H9 (cell line): ENCODE measurements at regions not wholly inside any gene's neighbourhood (a gene's known extent, or its start where the extent isn't known, plus 50 kb on each side); places are given as distances from the start of the nearest gene placed in this dataset.
A peak's percentile ranks its signal among the peaks of the same experiment; 100 is the strongest.

Source experiments
- DNase-seq: peaks from one replicate; pipeline ENCODE4 v3.0.0-alpha.2; 2017
- H2AFZ ChIP-seq: one replicate; pipeline ENCODE4 v1.6.1; 2013; ENCODE audit warnings: mild to moderate bottlenecking, low read length, control low read depth, moderate library complexity
- H2AK5ac ChIP-seq: 2 replicates; pipeline ENCODE4 v1.6.1; 2013; ENCODE audit warnings: low read length, control low read depth, mixed read lengths; ENCODE audit not compliant: insufficient read length
- H2BK120ac ChIP-seq: one replicate; pipeline ENCODE4 v1.6.1; 2013; ENCODE audit warnings: low read depth, mild to moderate bottlenecking, low read length, control low read depth, inconsistent platforms; ENCODE audit not compliant: poor library complexity, severe bottlenecking
- H2BK12ac ChIP-seq: 2 replicates; pipeline ENCODE4 v1.6.1; 2013; ENCODE audit warnings: low read length, control low read depth, mixed read lengths, low read depth; ENCODE audit not compliant: insufficient read length
- H2BK15ac ChIP-seq: 2 replicates; pipeline ENCODE4 v1.6.1; 2013; ENCODE audit warnings: low read depth, low read length, control low read depth
- H2BK20ac ChIP-seq: one replicate; pipeline ENCODE4 v1.6.1; 2013; ENCODE audit warnings: low read depth, mild to moderate bottlenecking, low read length, control low read depth, inconsistent platforms; ENCODE audit not compliant: poor library complexity, severe bottlenecking
- H2BK5ac ChIP-seq: 2 replicates; pipeline ENCODE4 v1.6.1; 2013; ENCODE audit warnings: low read length, control low read depth, mixed read lengths; ENCODE audit not compliant: insufficient read length
- H3K14ac ChIP-seq: 2 replicates; pipeline ENCODE4 v1.6.1; 2013; ENCODE audit warnings: low read length, control low read depth; ENCODE audit not compliant: insufficient read depth
- H3K18ac ChIP-seq: 2 replicates; pipeline ENCODE4 v1.6.1; 2013; ENCODE audit warnings: low read depth, mild to moderate bottlenecking, mixed read lengths, low read length, control low read depth; ENCODE audit not compliant: insufficient read length
- H3K23ac ChIP-seq: 2 replicates; pipeline ENCODE4 v1.6.1; 2013; ENCODE audit warnings: low read length, control low read depth, mixed read lengths, low read depth; ENCODE audit not compliant: insufficient read length
- H3K23me2 ChIP-seq: 2 replicates; pipeline ENCODE4 v1.6.1; 2013; ENCODE audit warnings: low read depth, mild to moderate bottlenecking, mixed read lengths, low read length, control low read depth; ENCODE audit not compliant: insufficient read length, poor library complexity, severe bottlenecking
- H3K27ac ChIP-seq: 2 replicates; pipeline ENCODE4 v1.5.1; 2013; ENCODE audit warnings: low read length, control low read depth, mixed read lengths, low read depth; ENCODE audit not compliant: insufficient read length
- H3K27me3 ChIP-seq: 2 replicates; pipeline ENCODE4 v1.6.1; 2013; ENCODE audit warnings: low read length, control low read depth, inconsistent platforms; ENCODE audit not compliant: insufficient read depth
- H3K4ac ChIP-seq: 2 replicates; pipeline ENCODE4 v1.6.1; 2013; ENCODE audit warnings: low read depth, mild to moderate bottlenecking, control low read depth, inconsistent platforms, low read length, moderate library complexity
- H3K4me1 ChIP-seq: 2 replicates; pipeline ENCODE4 v1.6.1; 2013; ENCODE audit warnings: low read length, control low read depth, inconsistent platforms; ENCODE audit not compliant: insufficient read depth
- H3K4me2 ChIP-seq: 2 replicates; pipeline ENCODE4 v1.6.1; 2013; ENCODE audit warnings: low read length, control low read depth, mixed read lengths; ENCODE audit not compliant: insufficient read length, insufficient read depth
- H3K56ac ChIP-seq: 2 replicates; pipeline ENCODE4 v1.6.1; 2013; ENCODE audit warnings: low read depth, mild to moderate bottlenecking, mixed read lengths, low read length, control low read depth; ENCODE audit not compliant: insufficient read length
- H3K79me1 ChIP-seq: 2 replicates; pipeline ENCODE4 v1.6.1; 2013; ENCODE audit warnings: low read depth, mild to moderate bottlenecking, moderate library complexity, low read length, control low read depth, inconsistent platforms; ENCODE audit not compliant: insufficient read depth, poor library complexity, severe bottlenecking
- H3K79me2 ChIP-seq: 2 replicates; pipeline ENCODE4 v1.6.1; 2013; ENCODE audit warnings: low read length, control low read depth, inconsistent platforms; ENCODE audit not compliant: insufficient read depth
- H3K9ac ChIP-seq: 2 replicates; pipeline ENCODE4 v1.6.1; 2013; ENCODE audit warnings: low read length, control low read depth, mixed read lengths; ENCODE audit not compliant: insufficient read length; ENCODE audit errors: extremely low read depth
- H3K9me3 ChIP-seq: one replicate; pipeline ENCODE4 v1.6.1; 2013; ENCODE audit warnings: low read depth, low read length, inconsistent platforms; ENCODE audit not compliant: control insufficient read depth
- H3T11ph ChIP-seq: one replicate; pipeline ENCODE4 v1.6.1; 2013; ENCODE audit warnings: mild to moderate bottlenecking, low read length, control low read depth, inconsistent platforms
- H4K20me1 ChIP-seq: one replicate; pipeline ENCODE4 v1.6.1; 2013; ENCODE audit not compliant: control insufficient read depth, insufficient read length, insufficient read depth
- H4K5ac ChIP-seq: 2 replicates; pipeline ENCODE4 v1.6.1; 2013; ENCODE audit warnings: low read depth, mild to moderate bottlenecking, mixed read lengths, low read length, control low read depth; ENCODE audit not compliant: insufficient read length
- H4K8ac ChIP-seq: replicated peaks from 2 replicates; pipeline ENCODE4 v1.6.1; 2013; ENCODE audit warnings: low read length, control low read depth, mixed read lengths, low read depth; ENCODE audit not compliant: insufficient read length
- H4K91ac ChIP-seq: 2 replicates; pipeline ENCODE4 v1.6.1; 2013; ENCODE audit warnings: low read depth, mild to moderate bottlenecking, moderate library complexity, mixed read lengths, low read length, control low read depth; ENCODE audit not compliant: insufficient read length
- H3K27ac Mint-ChIP-seq, 3 experiments: 2 replicates in 2 of 3; 3 replicates in 1 of 3; pipeline ENCODE4 v1.8.0; 2020 to 2021; ENCODE audit warnings: mixed read lengths in 3 of 3, mild to moderate bottlenecking in 1 of 3, moderate library complexity in 1 of 3
- H3K27me3 Mint-ChIP-seq: 2 replicates; pipeline ENCODE4 v1.8.0; 2021; ENCODE audit warnings: low read depth, mild to moderate bottlenecking, moderate library complexity, mixed read lengths
- H3K36me3 Mint-ChIP-seq, 3 experiments: 2 replicates in 2 of 3; 3 replicates in 1 of 3; pipeline ENCODE4 v1.8.0; 2020 to 2021; ENCODE audit warnings: low read depth in 3 of 3, mixed read lengths in 3 of 3; ENCODE audit not compliant: insufficient read depth in 1 of 3
- H3K4me1 Mint-ChIP-seq, 2 experiments: 2 replicates each; pipeline ENCODE4 v1.8.0; 2020; ENCODE audit warnings: mixed read lengths in 2 of 2
- H3K4me3 Mint-ChIP-seq, 2 experiments: 2 replicates in 1 of 2; 3 replicates in 1 of 2; pipeline ENCODE4 v1.8.0; 2020 to 2021; ENCODE audit warnings: mild to moderate bottlenecking in 2 of 2, mixed read lengths in 2 of 2, moderate library complexity in 1 of 2
- H3K9me3 Mint-ChIP-seq, 2 experiments: 2 replicates in 1 of 2; 3 replicates in 1 of 2; pipeline ENCODE4 v1.8.0; 2020; ENCODE audit warnings: mild to moderate bottlenecking in 2 of 2, mixed read lengths in 2 of 2, moderate library complexity in 1 of 2
- CTCF ChIP-seq: fragments of 200-600 bp; sonication (generic); conservative IDR thresholded peaks from 3 replicates; pipeline ENCODE4 v1.8.0; 2021; ENCODE audit warnings: antibody characterized with exemption, mild to moderate bottlenecking
- WGBS: extraction: QIAGEN DNeasy Blood & Tissue Kit; methylation state at CpG from one replicate; pipeline ENCODE4 v1.1.7; 2013; ENCODE audit warnings: missing lambda C conversion rate, low lambda C conversion rate, mixed read lengths; ENCODE audit not compliant: insufficient read length; ENCODE audit errors: extremely low coverage; 5-methylcytosine and 5-hydroxymethylcytosine counted together

DNA sequence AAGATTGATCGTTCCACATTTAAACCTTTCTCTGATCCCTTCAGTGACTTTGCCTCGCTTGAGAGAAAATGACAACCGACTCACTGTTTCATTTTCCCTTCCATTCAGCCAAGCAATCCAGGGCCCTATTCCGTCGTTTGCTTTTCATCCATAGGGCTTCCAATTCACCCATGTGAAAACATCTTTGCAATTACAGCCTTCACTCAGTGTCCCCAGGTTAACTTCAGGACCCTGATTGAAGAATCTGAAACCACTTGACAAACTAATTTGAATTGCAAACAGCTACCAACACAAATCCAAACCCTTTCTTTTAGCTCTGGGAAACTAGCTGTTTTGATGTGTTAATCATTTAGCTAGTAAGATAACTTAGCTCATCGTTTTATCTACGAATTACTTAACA lies 120.2 kb upstream of the FAM9C start:
- Histone ChIP-seq H3K14ac (no peak overlapping the region), H3K4ac (no peak overlapping the region), H3K79me2 (no peaks in the 10 kb centered on the region), H3K79me1 (no peaks in the 10 kb centered on the region), H2AK5ac (no peak overlapping the region), H2BK15ac (no peak overlapping the region), H4K5ac (no peak overlapping the region), H3K4me2 (no peak overlapping the region), H3K18ac (no peak overlapping the region), H2AFZ (no peak overlapping the region), H3K9me3 (peaks cover 14% of the 10 kb centered on the region), H4K8ac (no peak overlapping the region), H3K23ac (no peak overlapping the region), H2BK120ac (no peak overlapping the region), H3K56ac (no peak overlapping the region), H3K4me1 (peaks cover 6% of the 10 kb centered on the region; the same call in 1 of the 2 replicates), H3K9ac (no peak overlapping the region), H2BK20ac (no peak overlapping the region), H3K27ac (no peak overlapping the region), H3T11ph (no peak overlapping the region), H2BK5ac (no peak overlapping the region), H4K20me1 (no peaks in the 10 kb centered on the region), H3K23me2 (no peaks in the 10 kb centered on the region), H4K91ac (no peak overlapping the region), H3K27me3 (peaks cover 2% of the 10 kb centered on the region; the same call in 1 of the 2 replicates), H2BK12ac (no peak overlapping the region)
- no peak for TF ChIP-seq CTCF
- H3K9me3 Mint-ChIP-seq, result peaks cover 63 to 67% of the 10 kb centered on the region in 2 experiments
- WGBS, result no CpG with 5 or more reads among the region's 7 CpGs
- H3K27ac Mint-ChIP-seq, result peak overlapping the region in 2 of 3 experiments; percentile 50 to 85; a peak in 3 of 7 replicates
- peak overlapping the region; percentile 22 to 41; a peak in 3 of 5 replicates for H3K4me3 Mint-ChIP-seq
- H3K36me3 Mint-ChIP-seq, result peaks cover 5 to 14% (median 7%) of the 10 kb centered on the region in 3 experiments; a peak in 6 of 7 replicates
- peaks cover 39 to 41% of the 10 kb centered on the region in 2 experiments for H3K4me1 Mint-ChIP-seq
- H3K27me3 Mint-ChIP-seq, result peaks cover 16% of the 10 kb centered on the region
- DNase-seq, result peak; percentile 31
